ENCODE measurements at regions not wholly inside any gene's neighbourhood (a gene's known extent, or its start where the extent isn't known, plus 50 kb on each side); places are given as distances from the start of the nearest gene placed in this dataset.

DNA sequence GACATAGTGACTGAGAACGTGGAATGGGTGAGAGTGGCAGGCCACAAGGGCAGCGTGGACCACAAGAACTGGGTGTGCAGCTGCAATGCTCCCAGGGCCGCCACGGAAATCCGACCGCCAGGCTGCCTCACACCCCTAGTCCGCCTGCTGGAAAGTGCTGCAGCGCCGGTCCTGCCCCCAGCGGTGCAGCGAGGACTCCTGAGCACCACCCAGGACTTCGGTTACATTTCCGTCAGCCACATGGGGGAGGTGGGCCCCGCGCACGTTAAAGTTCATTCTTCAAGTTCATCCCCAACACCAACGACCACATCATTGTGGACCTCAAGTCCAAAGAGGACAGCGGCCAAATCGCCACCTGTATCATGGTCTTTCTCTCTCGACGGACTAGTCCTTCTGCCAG is 126.1 kb upstream of the CARMIL1 start:
- Histone ChIP-seq H3K9ac (no peak overlapping the region), H4K20me1 (ENCODE audit: low read depth) (no peaks in the 10 kb centered on the region), H3K4me2 (no peak overlapping the region), H2AFZ (replicated peaks) (no peak overlapping the region), H3K36me3 (no peaks in the 10 kb centered on the region), H3K79me2 (ENCODE audit: low read depth) (no peaks in the 10 kb centered on the region), H3K27me3 (no peaks in the 10 kb centered on the region), H3F3A (ENCODE audit: low read depth) (no peaks in the 10 kb centered on the region), H3K27ac (no peak overlapping the region), H3K4me3 (no peak overlapping the region), H3K9me3 (ENCODE audit: low read depth) (no peaks in the 10 kb centered on the region), H3K4me1 (peaks cover 7% of the 10 kb centered on the region)
- no peak overlapping the region for H3K4me3 Mint-ChIP-seq
- H3K36me3 Mint-ChIP-seq, result no peaks in the 10 kb centered on the region
- peaks cover 3% of the 10 kb centered on the region for H3K27me3 Mint-ChIP-seq (ENCODE audit: insufficient read depth, low read depth)
- H3K9me3 Mint-ChIP-seq, result peaks cover 13% of the 10 kb centered on the region
- TF ChIP-seq EZH2 (IDR thresholded peaks at IDR 0.05), result no peak
- H3K4me1 Mint-ChIP-seq, result no peaks in the 10 kb centered on the region
- DNase-seq (ENCODE audit: low spot score), result no peak
- H3K27ac Mint-ChIP-seq, result no peak overlapping the region

DNA sequence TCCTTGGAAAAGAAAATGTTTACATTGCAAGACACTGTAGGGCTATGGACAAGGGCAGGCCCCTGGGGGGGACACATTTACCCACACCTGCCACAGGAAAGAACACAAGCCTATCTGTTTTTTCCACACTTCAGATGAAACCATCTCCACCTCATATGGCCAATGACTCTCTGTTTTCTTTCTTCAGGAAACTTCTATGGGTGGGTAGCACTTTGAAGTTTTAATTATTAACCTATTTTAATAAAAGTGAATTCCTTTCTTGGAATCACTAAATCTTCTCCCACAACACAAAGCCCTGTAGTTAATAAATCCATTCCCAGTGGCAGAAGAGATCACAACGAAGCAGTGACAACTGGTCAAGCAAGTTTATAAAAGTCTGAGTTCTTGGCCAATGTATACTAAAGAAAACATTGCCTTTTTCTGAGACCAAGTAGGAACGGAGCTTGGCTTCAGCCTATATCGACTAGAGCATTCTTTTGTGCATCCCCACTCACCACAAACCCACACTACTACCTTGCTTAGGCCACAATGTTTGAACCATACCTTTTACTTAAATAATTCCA is 125.1 kb upstream of the CARMIL1 start:
- no peak for DNase-seq (ENCODE audit: low spot score)
- Histone ChIP-seq H2AFZ (replicated peaks) (no peak overlapping the region), H3K79me2 (ENCODE audit: low read depth) (no peaks in the 10 kb centered on the region), H3K9me3 (ENCODE audit: low read depth) (no peaks in the 10 kb centered on the region), H3K27me3 (no peaks in the 10 kb centered on the region), H3K4me2 (no peak overlapping the region), H3K4me3 (no peak overlapping the region), H3F3A (ENCODE audit: low read depth) (no peaks in the 10 kb centered on the region), H3K9ac (no peak overlapping the region), H3K36me3 (no peaks in the 10 kb centered on the region), H4K20me1 (ENCODE audit: low read depth) (no peaks in the 10 kb centered on the region), H3K4me1 (peaks cover 7% of the 10 kb centered on the region), H3K27ac (no peak overlapping the region)
- TF ChIP-seq EZH2phosphoT487 (IDR thresholded peaks at IDR 0.05) (no peak), EZH2 (IDR thresholded peaks at IDR 0.05) (no peak)
- TF ChIP-seq, protein P1, sequence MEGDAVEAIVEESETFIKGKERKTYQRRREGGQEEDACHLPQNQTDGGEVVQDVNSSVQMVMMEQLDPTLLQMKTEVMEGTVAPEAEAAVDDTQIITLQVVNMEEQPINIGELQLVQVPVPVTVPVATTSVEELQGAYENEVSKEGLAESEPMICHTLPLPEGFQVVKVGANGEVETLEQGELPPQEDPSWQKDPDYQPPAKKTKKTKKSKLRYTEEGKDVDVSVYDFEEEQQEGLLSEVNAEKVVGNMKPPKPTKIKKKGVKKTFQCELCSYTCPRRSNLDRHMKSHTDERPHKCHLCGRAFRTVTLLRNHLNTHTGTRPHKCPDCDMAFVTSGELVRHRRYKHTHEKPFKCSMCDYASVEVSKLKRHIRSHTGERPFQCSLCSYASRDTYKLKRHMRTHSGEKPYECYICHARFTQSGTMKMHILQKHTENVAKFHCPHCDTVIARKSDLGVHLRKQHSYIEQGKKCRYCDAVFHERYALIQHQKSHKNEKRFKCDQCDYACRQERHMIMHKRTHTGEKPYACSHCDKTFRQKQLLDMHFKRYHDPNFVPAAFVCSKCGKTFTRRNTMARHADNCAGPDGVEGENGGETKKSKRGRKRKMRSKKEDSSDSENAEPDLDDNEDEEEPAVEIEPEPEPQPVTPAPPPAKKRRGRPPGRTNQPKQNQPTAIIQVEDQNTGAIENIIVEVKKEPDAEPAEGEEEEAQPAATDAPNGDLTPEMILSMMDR (IDR thresholded peaks at IDR 0.05), result no peak
- Mint-ChIP-seq H3K27me3 (ENCODE audit: insufficient read depth, low read depth) (peaks cover 3% of the 10 kb centered on the region), H3K4me1 (no peaks in the 10 kb centered on the region), H3K27ac (no peak overlapping the region), H3K36me3 (no peaks in the 10 kb centered on the region), H3K4me3 (no peak overlapping the region), H3K9me3 (peaks cover 16% of the 10 kb centered on the region)

DNA sequence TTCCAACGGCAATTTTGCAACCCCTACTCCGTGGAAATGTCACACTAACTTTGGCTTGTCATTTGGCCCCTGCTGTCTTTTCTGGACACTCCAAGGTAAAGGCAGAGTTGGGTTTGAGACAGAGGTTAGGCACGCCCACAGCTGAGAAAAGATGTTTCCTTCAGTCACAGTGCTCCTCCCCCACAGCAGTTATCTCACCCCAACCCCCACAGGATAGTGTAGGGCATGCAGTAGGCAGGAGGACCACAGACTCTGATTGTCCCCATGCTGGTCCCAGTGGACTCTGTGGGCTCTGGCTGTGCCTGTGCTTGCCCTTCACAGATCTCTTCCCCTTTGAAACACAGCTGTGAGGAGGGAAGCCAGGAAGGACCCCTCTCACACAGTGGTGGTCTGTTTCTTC is 124.0 kb upstream of the CARMIL1 start:
- no peak overlapping the region for H3K27ac Mint-ChIP-seq
- no peak overlapping the region for H3K9ac ChIP-seq

DNA sequence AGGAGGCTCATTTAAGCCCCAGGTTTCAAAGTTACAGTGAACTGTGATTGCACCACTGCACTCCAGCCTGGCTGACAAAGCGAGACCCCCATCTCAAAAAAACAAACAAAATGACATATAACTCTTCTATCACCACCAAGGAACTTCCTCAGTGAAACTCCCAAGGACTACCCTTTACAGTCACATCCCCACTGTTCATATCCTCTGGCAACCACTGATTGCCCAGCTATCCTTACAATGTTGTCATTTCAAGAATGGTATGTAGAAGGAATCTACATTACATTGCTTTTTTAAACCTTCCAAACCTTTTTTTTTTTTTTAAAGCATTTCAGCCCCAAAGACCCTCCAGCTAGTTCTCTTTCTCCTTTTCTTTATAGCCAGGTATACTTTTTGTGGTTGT is 123.1 kb upstream of the CARMIL1 start:
- H3K36me3 Mint-ChIP-seq, result no peaks in the 10 kb centered on the region
- no peaks in the 10 kb centered on the region for H3K36me3 ChIP-seq
- no peak overlapping the region for H3K9ac ChIP-seq
- no peaks in the 10 kb centered on the region for H4K20me1 ChIP-seq (ENCODE audit: low read depth)
- TF ChIP-seq, protein P1 (IDR thresholded peaks at IDR 0.05), result no peak
- TF ChIP-seq EZH2phosphoT487 (IDR thresholded peaks at IDR 0.05) (no peak), EZH2 (IDR thresholded peaks at IDR 0.05) (no peak)
- no peak for DNase-seq (ENCODE audit: low spot score)
- H3K4me3 Mint-ChIP-seq, result no peak overlapping the region
- H2AFZ ChIP-seq (replicated peaks), result no peak overlapping the region
- H3K9me3 ChIP-seq (ENCODE audit: low read depth), result no peaks in the 10 kb centered on the region
- no peaks in the 10 kb centered on the region for H3K27me3 ChIP-seq
- no peak overlapping the region for H3K4me2 ChIP-seq
- no peak overlapping the region for H3K27ac ChIP-seq
- H3K79me2 ChIP-seq (ENCODE audit: low read depth), result no peaks in the 10 kb centered on the region
- H3K27ac Mint-ChIP-seq, result no peak overlapping the region
- no peaks in the 10 kb centered on the region for H3F3A ChIP-seq (ENCODE audit: low read depth)
- peaks cover 23% of the 10 kb centered on the region for H3K9me3 Mint-ChIP-seq
- H3K27me3 Mint-ChIP-seq (ENCODE audit: insufficient read depth, low read depth), result peaks cover 3% of the 10 kb centered on the region
- no peak overlapping the region for H3K4me3 ChIP-seq
- peaks cover 7% of the 10 kb centered on the region for H3K4me1 ChIP-seq
- no peaks in the 10 kb centered on the region for H3K4me1 Mint-ChIP-seq

More for the DNA sequence above, 124.0 kb upstream of the CARMIL1 start:
- no peaks in the 10 kb centered on the region for H3K36me3 ChIP-seq
- TF ChIP-seq, protein P1 (IDR thresholded peaks at IDR 0.05), result no peak
- no peak for DNase-seq (ENCODE audit: low spot score)
- H3K79me2 ChIP-seq (ENCODE audit: low read depth), result no peaks in the 10 kb centered on the region
- no peaks in the 10 kb centered on the region for H3K36me3 Mint-ChIP-seq
- no peaks in the 10 kb centered on the region for H3K4me1 Mint-ChIP-seq
- H2AFZ ChIP-seq (replicated peaks), result no peak overlapping the region
- peaks cover 7% of the 10 kb centered on the region for H3K4me1 ChIP-seq
- no peaks in the 10 kb centered on the region for H3K9me3 ChIP-seq (ENCODE audit: low read depth)
- H3K4me3 ChIP-seq, result no peak overlapping the region
- H3K27me3 Mint-ChIP-seq (ENCODE audit: insufficient read depth, low read depth), result peaks cover 3% of the 10 kb centered on the region
- no peak overlapping the region for H3K4me3 Mint-ChIP-seq
- no peak overlapping the region for H3K27ac ChIP-seq
- H3K27me3 ChIP-seq, result no peaks in the 10 kb centered on the region
- H3F3A ChIP-seq (ENCODE audit: low read depth), result no peaks in the 10 kb centered on the region
- no peaks in the 10 kb centered on the region for H4K20me1 ChIP-seq (ENCODE audit: low read depth)
- H3K4me2 ChIP-seq, result no peak overlapping the region
- H3K9me3 Mint-ChIP-seq, result peaks cover 23% of the 10 kb centered on the region

All from neural progenitor cell (in vitro differentiated cells).